ENCODE measurements at regions not wholly inside any gene's neighbourhood (a gene's known extent, or its start where the extent isn't known, plus 50 kb on each side); places are given as distances from the start of the nearest gene placed in this dataset.

GRCh38 chr1:2867087-2867425 is 65.6 kb upstream of the TTC34 start:
- Histone ChIP-seq H2BK5ac (ENCODE audit: low read depth, low read length, poor library complexity, severe bottlenecking) (no peak overlapping the region), H3K4ac (ENCODE audit: low read depth, low read length) (no peak overlapping the region), H2AK9ac (replicated peaks; ENCODE audit: low read depth, low read length, poor library complexity) (no peak overlapping the region), H2AFZ (replicated peaks; ENCODE audit: low read length, poor library complexity) (no peak overlapping the region), H3K36me3 (ENCODE audit: control insufficient read depth, insufficient read depth, low read length) (no peaks in the 10 kb centered on the region), H3K14ac (replicated peaks; ENCODE audit: low read depth, low read length) (no peak overlapping the region), H2BK20ac (ENCODE audit: low read depth, low read length) (no peak overlapping the region), H4K20me1 (ENCODE audit: insufficient read depth, low read length) (no peaks in the 10 kb centered on the region), H3K9me3 (ENCODE audit: control insufficient read depth, insufficient read depth, low read length) (peaks cover 76% of the 10 kb centered on the region), H4K5ac (ENCODE audit: low read depth, low read length) (no peak overlapping the region), H3K4me3 (ENCODE audit: insufficient read depth, low read depth, low read length) (no peak overlapping the region), H3K18ac (ENCODE audit: low read depth, low read length) (no peak overlapping the region), H3K23ac (ENCODE audit: low read depth, low read length) (no peak overlapping the region), H4K91ac (ENCODE audit: insufficient read depth, low read depth, low read length) (no peak overlapping the region), H3K27me3 (ENCODE audit: control insufficient read depth, insufficient read depth, low read length) (no peaks in the 10 kb centered on the region), H3K27ac (ENCODE audit: insufficient read depth, low read length) (no peak overlapping the region), H3K79me1 (ENCODE audit: low read depth in 1 of 2, low read length in 2 of 2) (no peaks in the 10 kb centered on the region), H4K8ac (ENCODE audit: low read depth in 2 of 2, low read length in 2 of 2) (no peak overlapping the region), H2AK5ac (ENCODE audit: low read depth, low read length) (no peak overlapping the region), H2BK15ac (ENCODE audit: low read depth, low read length) (no peak overlapping the region), H3K56ac (ENCODE audit: extremely low read depth, insufficient read depth, low read length) (no peak overlapping the region), H3K9ac (ENCODE audit: low read depth, low read length) (no peak overlapping the region), H3K9me1 (ENCODE audit: insufficient read depth, low read length) (no peaks in the 10 kb centered on the region), H2BK120ac (ENCODE audit: low read depth, low read length) (no peak overlapping the region), H3K4me2 (ENCODE audit: low read depth, low read length) (no peak overlapping the region), H3K4me1 (ENCODE audit: control insufficient read depth, insufficient read depth, low read length) (no peaks in the 10 kb centered on the region)
- in situ Hi-C loops (cut with MboI; ENCODE audit: low sequenced_read_pairs), result no loop called here
- 67% methylated on average over 10 of the region's 11 CpGs; no CpG with 5 or more reads in 1 of the 2 experiments for WGBS, 2 experiments (ENCODE audit: extremely low coverage in 2 of 2, insufficient read length in 1 of 2)
- dilution Hi-C loops (cut with HindIII; ENCODE audit: low sequenced_read_pairs, unreplicated experiment), result no loop called here
- ChIA-PET CTCF (interaction anchor here (0.6 kb wide), 1 partner anchor 1617 kb away, joined by 4 read pairs; no protein-coding TSS in a partner anchor), POLR2A (ENCODE audit: unreplicated experiment) (no interaction called here)
- intact Hi-C loops (cut with micrococcal nuclease), result no loop called here
- DNase-seq (no peak), ATAC-seq (ENCODE audit: low read depth) (no peak)
- no peak for TF ChIP-seq RAD21 (IDR thresholded peaks at IDR 0.05; ENCODE audit: low read length)
- TF ChIP-seq MAFK (IDR thresholded peaks at IDR 0.05; ENCODE audit: low read depth, low read length), result no peak
- TF ChIP-seq ELK1 (IDR thresholded peaks at IDR 0.05; ENCODE audit: borderline replicate concordance, low read depth, low read length), result no peak
- no peak for TF ChIP-seq SMC3 (IDR thresholded peaks at IDR 0.05; ENCODE audit: low read depth, low read length)
- TF ChIP-seq MAZ (IDR thresholded peaks at IDR 0.05; ENCODE audit: borderline replicate concordance, low read depth, low read length), result no peak
- BruUV-seq (replicated peaks), result no TSS peak

All from IMR-90 (cell line).